LNCAP (cell line): ENCODE measurements at regions not wholly inside any gene's neighbourhood (a gene's known extent, or its start where the extent isn't known, plus 50 kb on each side); places are given as distances from the start of the nearest gene placed in this dataset.

Experiments
- CTCF ChIP-seq: fragments of 450-650 bp; IDR thresholded peaks from 2 replicates; pipeline ENCODE4 v1.5.1; 2017; ENCODE audit warnings: mild to moderate bottlenecking

- no peak for TF ChIP-seq CTCF
Measured at GRCh38 chr10:90396721-90397120, 461.1 kb downstream of the HTR7 start.

DNA sequence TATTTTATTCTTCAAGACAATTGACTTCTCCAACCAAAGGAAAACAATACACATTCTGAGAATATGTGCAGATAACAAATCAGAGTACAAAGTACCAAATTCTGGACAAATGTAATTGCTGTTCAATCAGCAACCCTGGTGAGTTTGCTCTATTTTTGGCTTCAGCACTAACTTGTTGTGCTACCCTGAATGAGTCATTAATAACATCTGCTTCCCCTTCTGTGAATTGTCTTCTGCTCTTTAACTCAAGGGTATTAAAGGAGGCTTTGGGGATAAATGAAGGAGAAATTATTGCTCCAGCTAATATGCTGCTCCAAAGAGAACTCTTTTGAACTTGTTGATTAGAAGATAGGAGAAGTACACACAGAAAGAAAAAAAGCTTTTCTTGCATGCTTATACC is 459.3 kb downstream of the HTR7 start:
- no peak for TF ChIP-seq CTCF

- no peak for TF ChIP-seq CTCF
Measured at GRCh38 chr10:90399782-90400181, 458.1 kb downstream of the HTR7 start.

GRCh38 chr10:90403211-90404000 is 454.4 kb downstream of the HTR7 start:
- TF ChIP-seq CTCF = no peak

GRCh38 chr10:90407131-90407530 is 450.7 kb downstream of the HTR7 start:
- TF ChIP-seq CTCF = no peak

- TF ChIP-seq CTCF = no peak
Measured at GRCh38 chr10:90407851-90408250, 450.0 kb downstream of the HTR7 start.

- TF ChIP-seq CTCF = no peak
Measured at GRCh38 chr10:90412582-90412981, 445.3 kb downstream of the HTR7 start.

GRCh38 chr10:90413196-90413595 is 444.6 kb downstream of the HTR7 start:
- no peak for TF ChIP-seq CTCF
